Kidney epithelial cell (primary cell): ENCODE measurements at regions not wholly inside any gene's neighbourhood (a gene's known extent, or its start where the extent isn't known, plus 50 kb on each side); places are given as distances from the start of the nearest gene placed in this dataset.

Experiments
- DNase-seq: peaks from one replicate; pipeline ENCODE4 v3.0.0-alpha.2; 2010; ENCODE audit warnings: low read depth
- H3K27me3 ChIP-seq: 2 replicates; pipeline ENCODE4 v1.6.0; 2011; ENCODE audit warnings: low read length; ENCODE audit not compliant: control insufficient read depth, insufficient read depth
- H3K36me3 ChIP-seq: 2 replicates; pipeline ENCODE4 v1.5.1; 2011; ENCODE audit warnings: low read length; ENCODE audit not compliant: control insufficient read depth, insufficient read depth
- H3K4me3 ChIP-seq: 2 replicates; pipeline ENCODE4 v1.5.1; 2011; ENCODE audit warnings: low read depth, mild to moderate bottlenecking, control low read depth, low read length
- TF ChIP-seq, protein P1 (sequence below): IDR thresholded peaks from 2 replicates; pipeline ENCODE4 v1.5.1; 2011; ENCODE audit warnings: mild to moderate bottlenecking, moderate library complexity, low read length, control low read depth, inconsistent platforms; ENCODE audit not compliant: insufficient read depth, poor library complexity, severe bottlenecking

DNA sequence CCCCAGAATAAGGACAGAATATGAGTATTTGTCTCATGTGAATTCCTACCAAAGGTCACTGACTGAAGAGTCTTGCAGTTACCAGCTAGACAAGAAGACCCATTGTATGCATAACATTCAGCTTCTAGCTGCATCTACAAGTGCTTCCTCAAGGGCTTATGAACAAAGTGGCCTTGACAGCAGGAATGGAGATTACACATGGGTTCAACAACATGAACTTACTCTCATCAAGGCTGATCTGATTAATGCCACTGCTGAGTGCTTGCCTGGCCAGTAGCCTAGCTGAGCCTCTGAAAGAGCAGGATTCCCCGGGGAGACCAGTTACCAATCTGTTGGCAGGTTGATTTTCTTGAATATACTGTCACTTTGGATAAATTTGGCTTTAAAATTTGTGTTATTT is 76.7 kb upstream of the CHD1 start:
- H3K36me3 ChIP-seq, result no peaks in the 10 kb centered on the region
- no peaks in the 10 kb centered on the region for H3K27me3 ChIP-seq
- DNase-seq, result no peak
- TF ChIP-seq, protein P1, sequence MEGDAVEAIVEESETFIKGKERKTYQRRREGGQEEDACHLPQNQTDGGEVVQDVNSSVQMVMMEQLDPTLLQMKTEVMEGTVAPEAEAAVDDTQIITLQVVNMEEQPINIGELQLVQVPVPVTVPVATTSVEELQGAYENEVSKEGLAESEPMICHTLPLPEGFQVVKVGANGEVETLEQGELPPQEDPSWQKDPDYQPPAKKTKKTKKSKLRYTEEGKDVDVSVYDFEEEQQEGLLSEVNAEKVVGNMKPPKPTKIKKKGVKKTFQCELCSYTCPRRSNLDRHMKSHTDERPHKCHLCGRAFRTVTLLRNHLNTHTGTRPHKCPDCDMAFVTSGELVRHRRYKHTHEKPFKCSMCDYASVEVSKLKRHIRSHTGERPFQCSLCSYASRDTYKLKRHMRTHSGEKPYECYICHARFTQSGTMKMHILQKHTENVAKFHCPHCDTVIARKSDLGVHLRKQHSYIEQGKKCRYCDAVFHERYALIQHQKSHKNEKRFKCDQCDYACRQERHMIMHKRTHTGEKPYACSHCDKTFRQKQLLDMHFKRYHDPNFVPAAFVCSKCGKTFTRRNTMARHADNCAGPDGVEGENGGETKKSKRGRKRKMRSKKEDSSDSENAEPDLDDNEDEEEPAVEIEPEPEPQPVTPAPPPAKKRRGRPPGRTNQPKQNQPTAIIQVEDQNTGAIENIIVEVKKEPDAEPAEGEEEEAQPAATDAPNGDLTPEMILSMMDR, result no peak
- H3K4me3 ChIP-seq, result no peak overlapping the region

DNA sequence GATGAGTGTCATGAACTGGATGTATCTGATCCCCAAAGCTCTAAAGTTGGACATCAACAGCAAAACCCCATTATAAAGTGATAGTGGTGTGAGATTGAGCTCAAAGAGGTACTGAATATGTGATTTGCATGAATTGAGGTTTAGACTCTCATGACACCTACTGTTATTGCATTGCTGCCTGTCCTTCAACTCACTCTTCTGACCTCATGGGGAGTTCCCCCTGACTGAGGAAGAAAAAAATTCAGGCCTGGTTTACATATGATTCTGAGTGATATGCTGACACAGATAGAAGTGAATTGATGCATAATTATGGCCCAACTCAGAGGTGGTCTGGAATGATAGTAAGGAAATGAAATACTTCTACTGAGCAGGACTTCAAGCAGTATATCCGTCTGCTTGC is 76.2 kb upstream of the CHD1 start:
- Histone ChIP-seq H3K27me3 (no peaks in the 10 kb centered on the region), H3K4me3 (no peak overlapping the region), H3K36me3 (no peaks in the 10 kb centered on the region)
- TF ChIP-seq, protein P1, result no peak
- DNase-seq, result no peak

DNA sequence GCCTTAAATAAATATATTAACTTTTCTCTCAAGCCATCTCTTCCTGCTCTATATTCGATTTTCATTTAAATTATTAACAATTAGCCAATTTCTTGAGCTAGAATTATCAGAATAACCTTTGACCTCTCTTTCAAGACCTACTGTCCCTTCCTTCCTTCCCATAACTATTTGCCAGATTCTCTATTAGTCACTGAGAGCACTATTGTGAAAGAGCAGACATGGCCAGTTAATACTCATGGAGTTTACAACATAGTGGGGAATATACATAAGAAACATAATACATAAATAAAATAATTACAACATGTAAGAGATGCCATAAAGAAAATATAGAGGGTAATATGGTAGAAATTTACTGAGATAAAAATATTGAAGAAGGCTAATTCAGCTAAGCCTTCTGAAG is 72.1 kb upstream of the CHD1 start:
- no peak for DNase-seq
- TF ChIP-seq, protein P1, result no peak
- no peaks in the 10 kb centered on the region for H3K27me3 ChIP-seq
- H3K36me3 ChIP-seq, result no peaks in the 10 kb centered on the region
- H3K4me3 ChIP-seq, result no peak overlapping the region

DNA sequence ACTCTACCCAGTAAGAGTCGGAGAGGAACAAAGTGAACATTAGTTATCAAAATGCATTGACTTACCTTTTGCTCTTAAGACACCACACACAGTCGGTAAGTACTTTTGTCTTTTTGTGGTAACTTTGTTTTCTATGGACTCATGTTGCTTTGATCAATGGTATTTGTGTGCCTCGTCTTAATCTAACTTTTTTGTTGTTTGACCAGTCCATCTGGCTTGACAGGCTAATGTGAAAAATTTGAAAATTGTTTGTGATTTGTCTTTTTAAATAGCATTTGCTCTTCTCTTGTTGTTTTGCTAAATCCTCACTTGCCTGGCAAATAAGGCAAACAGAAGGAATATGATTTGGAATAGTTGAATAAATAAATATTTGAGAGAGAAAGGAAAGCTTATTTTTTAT is 71.4 kb upstream of the CHD1 start:
- DNase-seq, result no peak
- no peaks in the 10 kb centered on the region for H3K36me3 ChIP-seq
- TF ChIP-seq, protein P1, result no peak
- H3K27me3 ChIP-seq, result no peaks in the 10 kb centered on the region
- no peak overlapping the region for H3K4me3 ChIP-seq

DNA sequence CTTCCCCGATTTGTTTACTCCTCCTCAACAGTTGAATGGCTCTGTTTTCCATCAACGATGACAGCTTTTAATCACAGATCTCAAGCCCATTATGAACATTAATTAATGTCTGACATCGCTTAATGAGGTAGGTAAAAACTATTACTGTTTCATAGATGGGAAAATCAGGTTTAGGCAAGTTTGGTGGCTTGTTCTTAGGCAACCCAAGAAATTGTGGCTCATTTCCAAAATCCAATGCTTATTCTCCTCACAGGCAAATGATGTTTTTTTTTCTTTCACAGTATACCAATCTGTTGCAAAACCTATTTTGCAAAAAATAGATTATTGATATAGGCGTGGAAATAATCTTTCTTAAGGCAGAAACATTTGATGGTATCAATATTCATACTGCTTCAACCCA is 70.8 kb upstream of the CHD1 start:
- DNase-seq, result no peak
- TF ChIP-seq, protein P1, result no peak

DNA sequence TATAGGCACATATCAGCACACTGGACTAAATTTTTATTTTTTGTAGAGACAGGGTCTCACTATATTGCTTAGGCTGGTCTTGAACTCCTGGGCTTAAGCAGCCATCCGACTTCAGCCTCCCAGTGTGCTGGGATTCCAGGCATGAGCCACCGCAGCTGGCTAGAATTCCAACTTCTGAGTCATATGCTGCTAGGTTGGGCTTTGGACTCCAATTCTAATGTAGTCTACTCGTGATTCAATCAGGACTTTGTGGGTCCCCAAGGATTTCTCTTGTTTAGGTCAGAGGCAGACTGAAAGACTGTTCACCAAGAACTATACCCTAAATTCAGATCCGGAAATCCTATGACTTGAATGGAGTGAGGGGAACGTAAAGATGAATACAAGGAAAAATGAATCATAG is 68.2 kb upstream of the CHD1 start:
- TF ChIP-seq, protein P1, result no peak
- DNase-seq, result no peak

More for the DNA sequence above, 70.8 kb upstream of the CHD1 start:
- Histone ChIP-seq H3K4me3 (no peak overlapping the region), H3K36me3 (no peaks in the 10 kb centered on the region), H3K27me3 (no peaks in the 10 kb centered on the region)

More for the DNA sequence above, 68.2 kb upstream of the CHD1 start:
- Histone ChIP-seq H3K36me3 (no peaks in the 10 kb centered on the region), H3K4me3 (no peak overlapping the region), H3K27me3 (no peaks in the 10 kb centered on the region)
